HepG2 (cell line): ENCODE measurements at regions not wholly inside any gene's neighbourhood (a gene's known extent, or its start where the extent isn't known, plus 50 kb on each side); places are given as distances from the start of the nearest gene placed in this dataset.
A peak's percentile ranks its signal among the peaks of the same experiment; 100 is the strongest.

Source experiments
- ATAC-seq: fragments of 200-7000 bp; cut with Tn5 transposase; 3 replicates; pipeline ENCODE4 v1.9.1; 2020; ENCODE audit warnings: mild to moderate bottlenecking, moderate library complexity
- BruUV-seq: library from RNA; stranded (reverse); fragments of 400-500 nt; replicated peaks from 2 replicates; lab custom pipeline; 2021; lab: Mats Ljungman, UMichigan
- CTCF ChIA-PET: fragments of 300-600 bp; formaldehyde crosslinking; extraction: SDS; loops from one replicate; lab custom pipeline; 2021; ENCODE audit warnings: low total read pairs, inconsistent platforms, low intra/inter-chr PET ratio; lab: Yijun Ruan, JAX
- POLR2A ChIA-PET: fragments of 350-600 bp; sonication (Branson Sonifier 250); formaldehyde crosslinking; loops from one replicate; lab custom pipeline; 2020; ENCODE audit warnings: antibody characterized with exemption, inconsistent platforms; lab: Yijun Ruan, JAX
- DNase-seq: peaks from one replicate; pipeline ENCODE4 v3.0.0-alpha.2; 2015; ENCODE audit warnings: low spot score
- FAIRE-seq: peaks from 3 replicates; lab custom pipeline; 2011; peaks lifted over from hg19 to GRCh38; lab: Jason Lieb, UNC
- H2AFZ ChIP-seq: one replicate; pipeline ENCODE4 v1.6.1; 2011; ENCODE audit warnings: low read length, inconsistent platforms
- H3K27ac ChIP-seq: fragments of 300-600 bp; 3 replicates; pipeline ENCODE4 v1.8.0; 2011; ENCODE audit warnings: mixed run types, mild to moderate bottlenecking, mixed read lengths, low read length, inconsistent platforms; ENCODE audit not compliant: insufficient read depth; ENCODE audit errors: extremely low read length
- H3K27me3 ChIP-seq, 2 experiments: fragments of 200-600 bp in 1 of 2; 2 replicates in 1 of 2; 3 replicates in 1 of 2; pipeline versions ENCODE4 v1.6.0 to v1.8.0; 2011; ENCODE audit warnings: low read length in 2 of 2, mild to moderate bottlenecking in 2 of 2, moderate library complexity in 2 of 2, inconsistent platforms in 1 of 2; ENCODE audit not compliant: insufficient read depth in 2 of 2, control insufficient read depth in 1 of 2
- H3K36me3 ChIP-seq, 2 experiments: fragments of 200-600 bp in 1 of 2; replicated peaks in 1 of 2; 2 replicates in 1 of 2; 3 replicates in 1 of 2; pipeline versions ENCODE4 v1.5.1 to v1.8.0; 2011; ENCODE audit warnings: low read length in 2 of 2, inconsistent platforms in 1 of 2; ENCODE audit not compliant: insufficient read depth in 2 of 2, control insufficient read depth in 1 of 2
- H3K4me1 ChIP-seq: 2 replicates; pipeline ENCODE4 v1.5.1; 2012; ENCODE audit warnings: low read length, inconsistent platforms; ENCODE audit not compliant: insufficient read depth
- H3K4me2 ChIP-seq: 2 replicates; pipeline ENCODE4 v1.6.0; 2011; ENCODE audit warnings: low read depth, low read length, inconsistent platforms
- H3K4me3 ChIP-seq, 3 experiments: fragments of 200-600 bp in 1 of 3; sonication (generic), shearing (Covaris generic) in 1 of 3; replicated peaks in 1 of 3; 2 replicates each; pipeline ENCODE4 v1.5.1; 2011 to 2016; ENCODE audit warnings: low read length in 3 of 3, inconsistent platforms in 2 of 3, low read depth in 2 of 3, mild to moderate bottlenecking in 2 of 3, control low read depth in 1 of 3, mixed read lengths in 1 of 3; ENCODE audit not compliant: insufficient read depth in 1 of 3
- H3K79me2 ChIP-seq: one replicate; pipeline ENCODE4 v1.6.1; 2011; ENCODE audit warnings: low read length, inconsistent platforms; ENCODE audit not compliant: insufficient read depth
- H3K9ac ChIP-seq: 2 replicates; pipeline ENCODE4 v1.6.0; 2011; ENCODE audit warnings: mild to moderate bottlenecking, low read depth, low read length, inconsistent platforms; ENCODE audit not compliant: insufficient read depth
- H3K9me3 ChIP-seq: 2 replicates; pipeline ENCODE4 v1.5.1; 2012; ENCODE audit warnings: mild to moderate bottlenecking, low read length
- H4K20me1 ChIP-seq: 2 replicates; pipeline ENCODE4 v1.6.0; 2011; ENCODE audit warnings: inconsistent platforms, mild to moderate bottlenecking, low read length, moderate library complexity; ENCODE audit not compliant: insufficient read depth
- ELF4 ChIP-seq: sonication (generic); formaldehyde crosslinking; IDR thresholded peaks from 2 replicates; pipeline ENCODE4 v1.5.0; 2020; ENCODE audit warnings: missing genetic modification reagents, mild to moderate bottlenecking, moderate library complexity, borderline replicate concordance
- HOXA3 ChIP-seq: sonication (generic); formaldehyde crosslinking; IDR thresholded peaks from 2 replicates; pipeline ENCODE4 v1.5.0; 2020; ENCODE audit warnings: missing genetic modification reagents
- RORA ChIP-seq: sonication (generic); formaldehyde crosslinking; IDR thresholded peaks from 2 replicates; pipeline ENCODE4 v1.5.0; 2020; ENCODE audit warnings: mild to moderate bottlenecking, missing genetic modification reagents, moderate library complexity
- SOX6 ChIP-seq, 2 experiments: fragments of 450-650 bp in 1 of 2; sonication (generic) in 1 of 2; formaldehyde crosslinking in 1 of 2; IDR thresholded peaks; 2 replicates each; pipeline versions ENCODE4 v1.4.0 to v1.6.1; 2017 to 2020; ENCODE audit warnings: antibody characterized with exemption in 1 of 2, mild to moderate bottlenecking in 1 of 2, missing genetic modification reagents in 1 of 2
- SP2 ChIP-seq: sonication (generic); formaldehyde crosslinking; IDR thresholded peaks from 2 replicates; pipeline ENCODE4 v1.5.1; 2020; ENCODE audit warnings: mild to moderate bottlenecking, missing genetic modification reagents
- SP4 ChIP-seq: sonication (generic); formaldehyde crosslinking; IDR thresholded peaks from 2 replicates; pipeline ENCODE4 v1.8.1; 2023; ENCODE audit warnings: mild to moderate bottlenecking, missing genetic modification reagents
- SRSF1 ChIP-seq: fragments of 200-400 bp; formaldehyde crosslinking; optimal IDR thresholded peaks from 2 replicates; pipeline ENCODE3; 2017; ENCODE audit warnings: mild to moderate bottlenecking, low read depth, low read length, moderate library complexity
- ZNF343 ChIP-seq: sonication (generic); formaldehyde crosslinking; IDR thresholded peaks from 2 replicates; pipeline ENCODE4 v1.4.0; 2020; ENCODE audit warnings: mild to moderate bottlenecking, missing genetic modification reagents
- ZNF614 ChIP-seq: IDR thresholded peaks from 2 replicates; pipeline ENCODE4 v1.6.1; 2018; ENCODE audit warnings: missing biosample characterization, missing genetic modification reagents, inconsistent platforms, borderline replicate concordance
- ZNF773 ChIP-seq: sonication (generic); formaldehyde crosslinking; IDR thresholded peaks from 2 replicates; pipeline ENCODE4 v1.4.0; 2020; ENCODE audit warnings: missing genetic modification reagents, borderline replicate concordance
- WGBS: methylation state at CpG from one replicate; pipeline ENCODE4 v1.1.6; 2017; ENCODE audit warnings: low lambda C conversion rate; 5-methylcytosine and 5-hydroxymethylcytosine counted together
- in situ Hi-C: cut with HindIII; loops from 2 replicates; pipeline ENCODE4 v1.10.0; 2017; ENCODE audit warnings: low pct_unique_long_range_greater_than_20kb; ENCODE audit not compliant: extremely low pct_ligation_motif_present
- intact Hi-C: fragments of 100-400 bp; cut with micrococcal nuclease; formaldehyde crosslinking; loops from one replicate; pipeline ENCODE4 v1.10.0; 2022; ENCODE audit not compliant: unreplicated experiment
- TF ChIP-seq, protein P1 (sequence below): sonication (generic); formaldehyde crosslinking; IDR thresholded peaks from 2 replicates; pipeline ENCODE4 v1.5.1; 2020; ENCODE audit warnings: mild to moderate bottlenecking, missing genetic modification reagents, borderline replicate concordance
- TF ChIP-seq, protein P2 (sequence below): sonication (generic); formaldehyde crosslinking; IDR thresholded peaks from 2 replicates; pipeline ENCODE4 v1.8.0; 2022; ENCODE audit warnings: mild to moderate bottlenecking, missing genetic modification reagents
- TF ChIP-seq, protein P3 (sequence below): sonication (generic); formaldehyde crosslinking; IDR thresholded peaks from 2 replicates; pipeline ENCODE4 v1.4.0; 2020; ENCODE audit warnings: missing genetic modification reagents

DNA sequence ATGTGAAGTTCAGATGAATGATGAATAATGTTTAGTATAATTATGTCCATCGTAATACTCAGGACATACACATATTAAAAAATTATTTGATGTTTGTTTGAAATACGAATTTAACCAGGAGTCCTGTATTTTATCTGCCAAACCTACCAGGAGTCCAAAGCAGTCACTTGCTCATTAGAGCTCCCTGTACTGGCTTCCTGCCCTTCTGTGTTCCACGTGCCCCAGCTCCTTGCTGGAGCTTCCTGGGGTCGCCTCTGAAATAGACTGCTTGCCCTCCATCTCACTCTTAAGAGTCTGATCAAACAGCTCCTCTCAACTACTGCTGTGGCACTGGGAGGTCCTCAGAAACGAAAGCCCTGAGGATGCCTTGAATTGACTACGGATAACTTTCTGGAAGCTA lies 87.3 kb upstream of the DHRS4 start:
- Histone ChIP-seq H3K36me3 (no peaks in the 10 kb centered on the region), H3K4me3 (no peak overlapping the region), H3K4me2 (no peak overlapping the region), H3K79me2 (no peaks in the 10 kb centered on the region), H2AFZ (no peak overlapping the region), H3K9me3 (no peaks in the 10 kb centered on the region), H3K4me1 (peaks cover 22% of the 10 kb centered on the region), H3K27me3 (peaks cover 0 to 4% of the 10 kb centered on the region in 2 experiments; a peak in 1 of 5 replicates), H4K20me1 (no peaks in the 10 kb centered on the region), H3K27ac (no peak overlapping the region), H3K9ac (no peak overlapping the region)
- CTCF ChIA-PET = no interaction called here
- TF ChIP-seq RORA (CRISPR knock-in tag) = no peak
- TF ChIP-seq, protein P1, sequence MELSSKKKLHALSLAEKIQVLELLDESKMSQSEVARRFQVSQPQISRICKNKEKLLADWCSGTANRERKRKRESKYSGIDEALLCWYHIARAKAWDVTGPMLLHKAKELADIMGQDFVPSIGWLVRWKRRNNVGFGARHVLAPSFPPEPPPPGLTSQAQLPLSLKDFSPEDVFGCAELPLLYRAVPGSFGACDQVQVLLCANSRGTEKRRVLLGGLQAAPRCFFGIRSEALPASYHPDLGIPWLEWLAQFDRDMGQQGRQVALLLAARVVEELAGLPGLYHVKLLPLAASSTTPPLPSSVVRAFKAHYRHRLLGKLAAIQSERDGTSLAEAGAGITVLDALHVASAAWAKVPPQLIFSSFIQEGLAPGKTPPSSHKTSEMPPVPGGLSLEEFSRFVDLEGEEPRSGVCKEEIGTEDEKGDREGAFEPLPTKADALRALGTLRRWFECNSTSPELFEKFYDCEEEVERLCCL = no peak
- TF ChIP-seq ZNF343 (CRISPR knock-in tag) = no peak
- no peak for TF ChIP-seq SP2 (CRISPR knock-in tag)
- TF ChIP-seq ZNF614 = no peak
- no peak for TF ChIP-seq ZNF773 (CRISPR knock-in tag)
- no peak for TF ChIP-seq SRSF1
- DNase-seq = no peak
- 17% methylated on average over 6 of the region's 6 CpGs for WGBS
- no peak for FAIRE-seq
- BruUV-seq = no TSS peak
- in situ Hi-C loops (no loop called here), intact Hi-C loops (no loop called here)
- POLR2A ChIA-PET = no interaction called here
- no peak for ATAC-seq

DNA sequence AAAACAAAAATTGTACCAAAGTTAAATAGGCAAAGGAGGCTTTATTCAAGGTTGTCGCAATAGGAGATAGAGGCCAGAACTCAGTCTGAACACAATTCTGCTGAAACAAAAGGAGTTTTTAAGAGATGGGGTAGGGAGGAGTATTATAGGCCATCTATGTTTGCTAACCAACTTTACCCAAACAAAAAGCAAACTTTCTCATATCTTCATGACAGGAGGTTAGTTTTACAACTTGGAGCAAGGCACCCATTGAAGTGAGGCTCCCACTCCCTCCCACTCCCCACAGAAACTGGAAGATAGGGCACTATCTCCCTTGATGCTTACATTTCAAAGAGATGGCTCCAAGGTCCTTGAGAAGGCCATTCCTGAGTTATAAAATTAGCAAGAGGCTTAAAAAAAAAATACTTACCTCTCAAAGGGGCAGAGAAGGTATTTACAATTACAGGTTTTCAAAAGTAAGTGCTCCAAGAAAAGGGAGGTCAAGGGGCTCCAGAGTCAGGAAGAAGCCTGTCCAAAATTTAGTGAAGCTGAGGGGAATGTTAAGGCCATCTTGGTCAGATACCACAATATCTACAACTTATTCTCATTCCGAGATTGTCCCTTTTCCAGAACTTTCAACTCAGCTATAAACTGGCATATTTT lies 84.4 kb upstream of the DHRS4 start:
- Histone ChIP-seq H3K27ac (no peak overlapping the region), H3K27me3 (peaks cover 0 to 4% of the 10 kb centered on the region in 2 experiments; a peak in 1 of 5 replicates), H3K79me2 (no peaks in the 10 kb centered on the region), H2AFZ (no peak overlapping the region), H3K4me2 (peak overlapping the region; percentile 15; the same call in 1 of the 2 replicates), H3K36me3 (no peaks in the 10 kb centered on the region), H3K4me3 (no peak overlapping the region), H3K9ac (no peak overlapping the region), H4K20me1 (no peaks in the 10 kb centered on the region), H3K4me1 (peaks cover 22% of the 10 kb centered on the region), H3K9me3 (no peaks in the 10 kb centered on the region)
- no TSS peak for BruUV-seq
- in situ Hi-C loops (no loop called here), intact Hi-C loops (no loop called here)
- ATAC-seq = peak; percentile 45
- peak; percentile 26 for FAIRE-seq
- WGBS = 20% methylated on average over 2 of the region's 2 CpGs
- DNase-seq = peak; percentile 64
- ChIA-PET CTCF (no interaction called here), POLR2A (no interaction called here)
- TF ChIP-seq, protein P2, sequence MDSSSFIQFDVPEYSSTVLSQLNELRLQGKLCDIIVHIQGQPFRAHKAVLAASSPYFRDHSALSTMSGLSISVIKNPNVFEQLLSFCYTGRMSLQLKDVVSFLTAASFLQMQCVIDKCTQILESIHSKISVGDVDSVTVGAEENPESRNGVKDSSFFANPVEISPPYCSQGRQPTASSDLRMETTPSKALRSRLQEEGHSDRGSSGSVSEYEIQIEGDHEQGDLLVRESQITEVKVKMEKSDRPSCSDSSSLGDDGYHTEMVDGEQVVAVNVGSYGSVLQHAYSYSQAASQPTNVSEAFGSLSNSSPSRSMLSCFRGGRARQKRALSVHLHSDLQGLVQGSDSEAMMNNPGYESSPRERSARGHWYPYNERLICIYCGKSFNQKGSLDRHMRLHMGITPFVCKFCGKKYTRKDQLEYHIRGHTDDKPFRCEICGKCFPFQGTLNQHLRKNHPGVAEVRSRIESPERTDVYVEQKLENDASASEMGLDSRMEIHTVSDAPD (CRISPR knock-in tag) = peak; percentile 66; the same call in 1 of the 2 replicates
- TF ChIP-seq, protein P3, sequence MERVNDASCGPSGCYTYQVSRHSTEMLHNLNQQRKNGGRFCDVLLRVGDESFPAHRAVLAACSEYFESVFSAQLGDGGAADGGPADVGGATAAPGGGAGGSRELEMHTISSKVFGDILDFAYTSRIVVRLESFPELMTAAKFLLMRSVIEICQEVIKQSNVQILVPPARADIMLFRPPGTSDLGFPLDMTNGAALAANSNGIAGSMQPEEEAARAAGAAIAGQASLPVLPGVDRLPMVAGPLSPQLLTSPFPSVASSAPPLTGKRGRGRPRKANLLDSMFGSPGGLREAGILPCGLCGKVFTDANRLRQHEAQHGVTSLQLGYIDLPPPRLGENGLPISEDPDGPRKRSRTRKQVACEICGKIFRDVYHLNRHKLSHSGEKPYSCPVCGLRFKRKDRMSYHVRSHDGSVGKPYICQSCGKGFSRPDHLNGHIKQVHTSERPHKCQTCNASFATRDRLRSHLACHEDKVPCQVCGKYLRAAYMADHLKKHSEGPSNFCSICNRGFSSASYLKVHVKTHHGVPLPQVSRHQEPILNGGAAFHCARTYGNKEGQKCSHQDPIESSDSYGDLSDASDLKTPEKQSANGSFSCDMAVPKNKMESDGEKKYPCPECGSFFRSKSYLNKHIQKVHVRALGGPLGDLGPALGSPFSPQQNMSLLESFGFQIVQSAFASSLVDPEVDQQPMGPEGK (CRISPR knock-in tag) = 0 out of 2 replicates have a peak, but pooled peaks have one; percentile 27
- TF ChIP-seq SOX6 (IDR thresholded peaks at IDR 0.05) (no peak), SOX6 (CRISPR knock-in tag; IDR thresholded peaks at IDR 0.05) (peak; percentile 81; the same call in 1 of the 2 replicates), SP4 (CRISPR knock-in tag) (no peak), ELF4 (CRISPR knock-in tag) (no peak), HOXA3 (CRISPR knock-in tag) (no peak)
